ENCODE measurements at regions not wholly inside any gene's neighbourhood (a gene's known extent, or its start where the extent isn't known, plus 50 kb on each side); places are given as distances from the start of the nearest gene placed in this dataset.
A peak's percentile ranks its signal among the peaks of the same experiment; 100 is the strongest.

DNA sequence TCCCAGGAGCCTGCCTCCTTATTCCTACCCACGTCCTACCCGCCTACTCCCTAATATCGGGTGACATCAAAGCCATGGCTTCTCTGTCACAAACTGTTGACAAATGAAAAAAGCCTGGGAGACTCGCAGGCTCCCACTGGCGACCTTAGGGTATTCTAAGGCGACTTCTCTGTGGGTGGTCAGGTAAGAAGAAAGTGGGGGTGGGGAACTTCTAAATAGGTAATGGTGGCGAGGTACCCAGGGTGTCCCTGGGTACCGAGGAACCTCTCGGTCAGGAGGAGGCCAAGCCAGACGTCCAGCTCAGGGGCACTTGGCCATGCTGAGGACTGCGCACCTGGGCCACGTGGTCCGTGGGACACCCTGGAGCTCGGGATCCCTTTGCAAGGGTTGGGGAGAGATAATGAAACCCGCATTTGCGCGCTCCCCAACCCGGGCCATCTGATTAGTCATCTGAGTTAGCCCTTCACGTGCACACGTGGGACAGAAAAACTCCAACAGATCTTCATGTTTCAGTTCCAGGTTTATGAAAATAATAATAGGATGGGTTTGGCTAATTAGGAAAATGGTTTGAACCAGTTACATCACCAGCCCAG lies 78.2 kb downstream of the NR2F2 start:
- Histone ChIP-seq H3K27me3 (ENCODE audit: control insufficient read depth in 1 of 2, insufficient read depth in 2 of 2, low read length in 2 of 2) (peaks cover 8 to 58% of the 10 kb centered on the region in 2 experiments), H3K4me1 (ENCODE audit: insufficient read depth, low read length) (0 out of 2 replicates have a peak, but pooled peaks cover 10% of the 10 kb centered on the region), H3K9me3 (ENCODE audit: low read length) (no peaks in the 10 kb centered on the region), H3K4me2 (ENCODE audit: low read depth, low read length) (peak overlapping the region; percentile 57; the same call in 1 of the 2 replicates), H3K79me2 (ENCODE audit: insufficient read depth, low read length) (no peaks in the 10 kb centered on the region), H3K9ac (ENCODE audit: insufficient read depth, low read depth, low read length) (no peak overlapping the region), H3K36me3 (replicated peaks in 1 of 2; ENCODE audit: control insufficient read depth in 1 of 2, insufficient read depth in 2 of 2, low read length in 2 of 2) (no peaks in the 10 kb centered on the region), H3K4me3 (replicated peaks in 1 of 3; ENCODE audit: insufficient read depth in 1 of 3, low read depth in 2 of 3, low read length in 3 of 3) (no peak overlapping the region), H3K27ac (ENCODE audit: extremely low read length, insufficient read depth, low read length) (no peak overlapping the region), H2AFZ (ENCODE audit: low read length) (no peak overlapping the region), H4K20me1 (ENCODE audit: insufficient read depth, low read length) (no peaks in the 10 kb centered on the region)
- in situ Hi-C loops (cut with HindIII; ENCODE audit: extremely low pct_ligation_motif_present, low pct_unique_long_range_greater_than_20kb) (no loop called here), intact Hi-C loops (cut with micrococcal nuclease; ENCODE audit: unreplicated experiment) (no loop called here)
- ATAC-seq (no peak; the same call in 2 of the 3 replicates), DNase-seq (ENCODE audit: low spot score) (no peak), FAIRE-seq (no peak)
- ChIA-PET POLR2A (no interaction called here), CTCF (ENCODE audit: low intra/inter-chr PET ratio, low total read pairs) (no interaction called here)
- 63% methylated on average over 17 of the region's 20 CpGs for WGBS (ENCODE audit: low lambda C conversion rate)
- TF ChIP-seq SNAPC2 (CRISPR knock-in tag; IDR thresholded peaks at IDR 0.05): no peak
- no peak for TF ChIP-seq HNF4A (CRISPR knock-in tag; IDR thresholded peaks at IDR 0.05)
- TF ChIP-seq, protein P1, sequence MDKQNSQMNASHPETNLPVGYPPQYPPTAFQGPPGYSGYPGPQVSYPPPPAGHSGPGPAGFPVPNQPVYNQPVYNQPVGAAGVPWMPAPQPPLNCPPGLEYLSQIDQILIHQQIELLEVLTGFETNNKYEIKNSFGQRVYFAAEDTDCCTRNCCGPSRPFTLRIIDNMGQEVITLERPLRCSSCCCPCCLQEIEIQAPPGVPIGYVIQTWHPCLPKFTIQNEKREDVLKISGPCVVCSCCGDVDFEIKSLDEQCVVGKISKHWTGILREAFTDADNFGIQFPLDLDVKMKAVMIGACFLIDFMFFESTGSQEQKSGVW (CRISPR knock-in tag; IDR thresholded peaks at IDR 0.05; ENCODE audit: borderline replicate concordance): no peak
- TF ChIP-seq, protein P2, sequence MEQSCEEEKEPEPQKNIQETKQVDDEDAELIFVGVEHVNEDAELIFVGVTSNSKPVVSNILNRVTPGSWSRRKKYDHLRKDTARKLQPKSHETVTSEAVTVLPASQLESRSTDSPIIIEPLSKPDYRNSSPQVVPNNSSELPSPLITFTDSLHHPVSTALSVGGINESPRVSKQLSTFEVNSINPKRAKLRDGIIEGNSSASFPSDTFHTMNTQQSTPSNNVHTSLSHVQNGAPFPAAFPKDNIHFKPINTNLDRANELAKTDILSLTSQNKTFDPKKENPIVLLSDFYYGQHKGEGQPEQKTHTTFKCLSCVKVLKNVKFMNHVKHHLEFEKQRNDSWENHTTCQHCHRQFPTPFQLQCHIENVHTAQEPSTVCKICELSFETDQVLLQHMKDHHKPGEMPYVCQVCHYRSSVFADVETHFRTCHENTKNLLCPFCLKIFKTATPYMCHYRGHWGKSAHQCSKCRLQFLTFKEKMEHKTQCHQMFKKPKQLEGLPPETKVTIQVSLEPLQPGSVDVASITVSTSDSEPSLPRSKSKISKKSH (CRISPR knock-in tag; IDR thresholded peaks at IDR 0.05; ENCODE audit: borderline replicate concordance): no peak
- TF ChIP-seq NFIB (CRISPR knock-in tag; IDR thresholded peaks at IDR 0.05; ENCODE audit: borderline replicate concordance): no peak
- TF ChIP-seq JDP2 (CRISPR knock-in tag; IDR thresholded peaks at IDR 0.05; ENCODE audit: borderline replicate concordance): no peak
- TF ChIP-seq ZNF614 (CRISPR knock-in tag; IDR thresholded peaks at IDR 0.05; ENCODE audit: borderline replicate concordance): no peak
- TF ChIP-seq, protein P3, sequence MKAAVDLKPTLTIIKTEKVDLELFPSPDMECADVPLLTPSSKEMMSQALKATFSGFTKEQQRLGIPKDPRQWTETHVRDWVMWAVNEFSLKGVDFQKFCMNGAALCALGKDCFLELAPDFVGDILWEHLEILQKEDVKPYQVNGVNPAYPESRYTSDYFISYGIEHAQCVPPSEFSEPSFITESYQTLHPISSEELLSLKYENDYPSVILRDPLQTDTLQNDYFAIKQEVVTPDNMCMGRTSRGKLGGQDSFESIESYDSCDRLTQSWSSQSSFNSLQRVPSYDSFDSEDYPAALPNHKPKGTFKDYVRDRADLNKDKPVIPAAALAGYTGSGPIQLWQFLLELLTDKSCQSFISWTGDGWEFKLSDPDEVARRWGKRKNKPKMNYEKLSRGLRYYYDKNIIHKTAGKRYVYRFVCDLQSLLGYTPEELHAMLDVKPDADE (CRISPR knock-in tag; IDR thresholded peaks at IDR 0.05): no peak
- TF ChIP-seq ZNF709 (CRISPR knock-in tag; IDR thresholded peaks at IDR 0.05): no peak
- no peak for TF ChIP-seq KMT2B (CRISPR knock-in tag; IDR thresholded peaks at IDR 0.05)
- TF ChIP-seq GATAD1 (CRISPR knock-in tag; IDR thresholded peaks at IDR 0.05): no peak
- TF ChIP-seq LCORL (IDR thresholded peaks at IDR 0.05): no peak
- no peak for TF ChIP-seq LCORL (CRISPR knock-in tag; IDR thresholded peaks at IDR 0.05)
- TF ChIP-seq, protein P4, sequence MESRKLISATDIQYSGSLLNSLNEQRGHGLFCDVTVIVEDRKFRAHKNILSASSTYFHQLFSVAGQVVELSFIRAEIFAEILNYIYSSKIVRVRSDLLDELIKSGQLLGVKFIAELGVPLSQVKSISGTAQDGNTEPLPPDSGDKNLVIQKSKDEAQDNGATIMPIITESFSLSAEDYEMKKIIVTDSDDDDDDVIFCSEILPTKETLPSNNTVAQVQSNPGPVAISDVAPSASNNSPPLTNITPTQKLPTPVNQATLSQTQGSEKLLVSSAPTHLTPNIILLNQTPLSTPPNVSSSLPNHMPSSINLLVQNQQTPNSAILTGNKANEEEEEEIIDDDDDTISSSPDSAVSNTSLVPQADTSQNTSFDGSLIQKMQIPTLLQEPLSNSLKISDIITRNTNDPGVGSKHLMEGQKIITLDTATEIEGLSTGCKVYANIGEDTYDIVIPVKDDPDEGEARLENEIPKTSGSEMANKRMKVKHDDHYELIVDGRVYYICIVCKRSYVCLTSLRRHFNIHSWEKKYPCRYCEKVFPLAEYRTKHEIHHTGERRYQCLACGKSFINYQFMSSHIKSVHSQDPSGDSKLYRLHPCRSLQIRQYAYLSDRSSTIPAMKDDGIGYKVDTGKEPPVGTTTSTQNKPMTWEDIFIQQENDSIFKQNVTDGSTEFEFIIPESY (CRISPR knock-in tag; IDR thresholded peaks at IDR 0.05): no peak
- no peak for TF ChIP-seq RARA (CRISPR knock-in tag; IDR thresholded peaks at IDR 0.05)
- no peak for TF ChIP-seq TBX3 (IDR thresholded peaks at IDR 0.05; ENCODE audit: borderline replicate concordance)
- no TSS peak for BruUV-seq (replicated peaks)

Measured in HepG2 (cell line).